OCI-LY7 (cell line): ENCODE measurements at regions not wholly inside any gene's neighbourhood (a gene's known extent, or its start where the extent isn't known, plus 50 kb on each side); places are given as distances from the start of the nearest gene placed in this dataset.

Experiments used
- BruUV-seq: library from RNA; stranded (reverse); fragments of 400-500 nt; replicated peaks from 2 replicates; lab custom pipeline; 2021; lab: Mats Ljungman, UMichigan
- CTCF ChIA-PET: fragments of 300-600 bp; sonication (Branson Sonifier 250); formaldehyde crosslinking; loops from one replicate; lab custom pipeline; 2022; ENCODE audit warnings: antibody characterized with exemption; ENCODE audit not compliant: unreplicated experiment; lab: Charles Lee
- POLR2A ChIA-PET: fragments of 300-600 bp; sonication (Branson Sonifier 250); formaldehyde crosslinking; loops from one replicate; lab custom pipeline; 2022; ENCODE audit warnings: antibody characterized with exemption; lab: Charles Lee
- DNase-seq: peaks from one replicate; pipeline ENCODE4 v3.0.0-alpha.2; 2015; ENCODE audit warnings: low spot score
- H2AFZ ChIP-seq: fragments of 200-600 bp; sonication (generic), shearing (Covaris generic); 2 replicates; pipeline ENCODE4 v1.6.1; 2014; ENCODE audit warnings: mild to moderate bottlenecking, antibody characterized with exemption, low read length, moderate library complexity
- H3K27ac ChIP-seq: fragments of 200-600 bp; sonication (generic); 2 replicates; pipeline ENCODE4 v1.5.1; 2014; ENCODE audit warnings: mixed run types, low read depth, mild to moderate bottlenecking, moderate library complexity, low read length, inconsistent platforms; ENCODE audit not compliant: poor library complexity, severe bottlenecking
- H3K36me3 ChIP-seq: fragments of 200-600 bp; sonication (generic); 2 replicates; pipeline ENCODE4 v1.6.1; 2014; ENCODE audit warnings: mild to moderate bottlenecking, antibody characterized with exemption, low read length, moderate library complexity, mixed read lengths; ENCODE audit not compliant: insufficient read depth
- H3K4me1 ChIP-seq: fragments of 200-600 bp; sonication (generic); 2 replicates; pipeline ENCODE4 v1.5.1; 2014; ENCODE audit warnings: mild to moderate bottlenecking, low read length; ENCODE audit not compliant: insufficient read depth, poor library complexity, severe bottlenecking
- H3K4me2 ChIP-seq: fragments of 200-600 bp; sonication (generic); 2 replicates; pipeline ENCODE4 v1.6.1; 2014; ENCODE audit warnings: mild to moderate bottlenecking, low read length
- H3K4me3 ChIP-seq: fragments of 200-600 bp; sonication (generic); 2 replicates; pipeline ENCODE4 v1.5.1; 2014; ENCODE audit warnings: mild to moderate bottlenecking, low read depth, low read length; ENCODE audit not compliant: poor library complexity, severe bottlenecking
- H3K79me2 ChIP-seq: fragments of 200-600 bp; sonication (generic); 2 replicates; pipeline ENCODE4 v1.6.1; 2016; ENCODE audit warnings: low read depth, mild to moderate bottlenecking, low read length, moderate library complexity, mixed read lengths; ENCODE audit not compliant: insufficient read depth
- H3K9me2 ChIP-seq: fragments of 200-600 bp; sonication (generic); 2 replicates; pipeline ENCODE4 v1.6.1; 2016; ENCODE audit warnings: mild to moderate bottlenecking, low read length, mixed read lengths; ENCODE audit not compliant: insufficient read depth
- H3K9me3 ChIP-seq: fragments of 200-600 bp; sonication (generic); 2 replicates; pipeline ENCODE4 v1.6.1; 2014; ENCODE audit warnings: mild to moderate bottlenecking, mixed run types, low read length, mixed read lengths
- H4K20me1 ChIP-seq: fragments of 200-600 bp; sonication (generic); 2 replicates; pipeline ENCODE4 v1.6.1; 2014; ENCODE audit warnings: mild to moderate bottlenecking, antibody characterized with exemption, low read length, moderate library complexity, mixed read lengths; ENCODE audit not compliant: insufficient read depth
- EZH2phosphoT487 ChIP-seq: fragments of 200-600 bp; sonication (generic); IDR thresholded peaks from 2 replicates; pipeline ENCODE4 v1.6.1; 2018; ENCODE audit warnings: low read depth, borderline replicate concordance, mild to moderate bottlenecking, mixed run types, antibody characterized with exemption, low read length, moderate library complexity, mixed read lengths
- intact Hi-C: fragments of 100-400 bp; cut with micrococcal nuclease; formaldehyde crosslinking; loops from one replicate; pipeline ENCODE4 v1.10.0; 2022; ENCODE audit not compliant: unreplicated experiment
- TF ChIP-seq, protein P1 (sequence below): fragments of 200-600 bp; sonication (generic); conservative IDR thresholded peaks from 2 replicates; pipeline ENCODE4 v1.5.1; 2014; ENCODE audit warnings: mild to moderate bottlenecking, antibody characterized with exemption, low read length, moderate library complexity, mixed read lengths

- DNase-seq, result no peak
- Histone ChIP-seq H3K4me1 (no peaks in the 10 kb centered on the region), H3K9me2 (no peaks in the 10 kb centered on the region), H3K4me2 (no peak overlapping the region), H3K36me3 (no peaks in the 10 kb centered on the region), H2AFZ (no peak overlapping the region), H3K27ac (no peak overlapping the region), H3K79me2 (no peaks in the 10 kb centered on the region), H3K9me3 (no peaks in the 10 kb centered on the region), H3K4me3 (no peak overlapping the region), H4K20me1 (no peaks in the 10 kb centered on the region)
- CTCF ChIA-PET, result no interaction called here
- TF ChIP-seq, protein P1, sequence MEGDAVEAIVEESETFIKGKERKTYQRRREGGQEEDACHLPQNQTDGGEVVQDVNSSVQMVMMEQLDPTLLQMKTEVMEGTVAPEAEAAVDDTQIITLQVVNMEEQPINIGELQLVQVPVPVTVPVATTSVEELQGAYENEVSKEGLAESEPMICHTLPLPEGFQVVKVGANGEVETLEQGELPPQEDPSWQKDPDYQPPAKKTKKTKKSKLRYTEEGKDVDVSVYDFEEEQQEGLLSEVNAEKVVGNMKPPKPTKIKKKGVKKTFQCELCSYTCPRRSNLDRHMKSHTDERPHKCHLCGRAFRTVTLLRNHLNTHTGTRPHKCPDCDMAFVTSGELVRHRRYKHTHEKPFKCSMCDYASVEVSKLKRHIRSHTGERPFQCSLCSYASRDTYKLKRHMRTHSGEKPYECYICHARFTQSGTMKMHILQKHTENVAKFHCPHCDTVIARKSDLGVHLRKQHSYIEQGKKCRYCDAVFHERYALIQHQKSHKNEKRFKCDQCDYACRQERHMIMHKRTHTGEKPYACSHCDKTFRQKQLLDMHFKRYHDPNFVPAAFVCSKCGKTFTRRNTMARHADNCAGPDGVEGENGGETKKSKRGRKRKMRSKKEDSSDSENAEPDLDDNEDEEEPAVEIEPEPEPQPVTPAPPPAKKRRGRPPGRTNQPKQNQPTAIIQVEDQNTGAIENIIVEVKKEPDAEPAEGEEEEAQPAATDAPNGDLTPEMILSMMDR, result no peak
- TF ChIP-seq EZH2phosphoT487, result no peak
- BruUV-seq, result no TSS peak
- POLR2A ChIA-PET, result no interaction called here
- intact Hi-C loops, result no loop called here
Observed at GRCh38 chr20:55151171-55151570, 675.8 kb downstream of the DOK5 start.

DNA sequence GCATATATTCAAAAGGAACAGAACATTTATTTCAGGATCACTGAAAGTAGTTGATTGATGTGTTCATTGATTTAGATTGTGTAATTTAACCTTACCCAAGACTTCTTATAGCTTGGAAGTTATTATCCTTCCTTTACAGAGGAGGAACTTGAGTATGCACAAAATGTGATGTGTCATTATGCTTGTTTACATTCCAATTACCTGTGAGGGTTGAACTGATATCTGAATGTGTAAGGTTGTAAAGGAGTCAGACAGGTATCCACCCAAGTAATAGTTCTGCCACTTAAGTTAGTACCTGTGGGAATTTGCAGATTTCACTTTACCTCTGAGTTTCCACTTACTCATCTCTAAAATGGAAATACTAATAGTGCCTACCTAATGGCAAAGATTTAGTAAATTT lies 668.2 kb downstream of the DOK5 start:
- Histone ChIP-seq H2AFZ (no peak overlapping the region), H3K4me2 (no peak overlapping the region), H3K4me3 (no peak overlapping the region), H4K20me1 (no peaks in the 10 kb centered on the region), H3K36me3 (no peaks in the 10 kb centered on the region), H3K79me2 (no peaks in the 10 kb centered on the region), H3K4me1 (no peaks in the 10 kb centered on the region), H3K9me3 (no peaks in the 10 kb centered on the region), H3K27ac (no peak overlapping the region), H3K9me2 (no peaks in the 10 kb centered on the region)
- no TSS peak for BruUV-seq
- no peak for DNase-seq
- TF ChIP-seq, protein P1, result no peak
- no peak for TF ChIP-seq EZH2phosphoT487
- intact Hi-C loops, result no loop called here
- POLR2A ChIA-PET, result no interaction called here
- CTCF ChIA-PET, result no interaction called here

- no peak overlapping the region for H3K27ac ChIP-seq
- no peaks in the 10 kb centered on the region for H3K4me1 ChIP-seq
- CTCF ChIA-PET, result no interaction called here
- TF ChIP-seq, protein P1, result no peak
- TF ChIP-seq EZH2phosphoT487, result no peak
- POLR2A ChIA-PET, result no interaction called here
- no peak overlapping the region for H3K4me3 ChIP-seq
- intact Hi-C loops, result no loop called here
- no peaks in the 10 kb centered on the region for H3K9me3 ChIP-seq
- H2AFZ ChIP-seq, result no peak overlapping the region
- H3K36me3 ChIP-seq, result no peaks in the 10 kb centered on the region
- no peaks in the 10 kb centered on the region for H4K20me1 ChIP-seq
- no peak overlapping the region for H3K4me2 ChIP-seq
- no peak for DNase-seq
- H3K79me2 ChIP-seq, result no peaks in the 10 kb centered on the region
- no peaks in the 10 kb centered on the region for H3K9me2 ChIP-seq
- BruUV-seq, result no TSS peak
Observed at GRCh38 chr20:55142932-55143331, 667.5 kb downstream of the DOK5 start.
